ENCODE measurements at regions not wholly inside any gene's neighbourhood (a gene's known extent, or its start where the extent isn't known, plus 50 kb on each side); places are given as distances from the start of the nearest gene placed in this dataset.

DNA sequence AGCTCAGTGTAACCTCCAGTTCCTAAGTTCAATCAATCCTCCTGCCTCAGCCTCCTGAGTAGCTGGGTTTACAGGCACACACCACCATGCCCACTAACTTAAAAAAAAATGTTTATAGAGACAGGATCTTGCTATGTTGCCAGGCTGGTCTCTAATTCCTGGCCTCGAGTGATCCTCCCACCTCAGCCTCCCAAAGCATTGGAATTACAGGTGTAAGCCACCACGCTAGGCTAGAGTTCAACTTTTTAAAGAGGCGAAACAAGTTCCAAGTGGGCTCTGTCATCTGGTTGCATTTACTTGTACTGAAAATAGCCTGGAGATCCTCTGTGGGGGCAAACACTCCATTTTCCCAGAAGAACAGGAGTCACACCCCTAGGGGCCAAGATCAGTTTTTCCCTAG, 100.7 kb upstream of the RIPOR2 start:
- Histone ChIP-seq H3K9me3 (replicated peaks; ENCODE audit: control insufficient read depth, low read depth, low read length) (peaks cover 3% of the 10 kb centered on the region), H3K4me1 (ENCODE audit: control insufficient read depth, insufficient read depth, low read length) (peaks cover 5% of the 10 kb centered on the region), H3K27me3 (ENCODE audit: control insufficient read depth, insufficient read depth, low read length) (no peaks in the 10 kb centered on the region), H3K4me3 (ENCODE audit: low read length) (no peak overlapping the region), H3K27ac (ENCODE audit: low read length) (no peak overlapping the region), H3K36me3 (ENCODE audit: control insufficient read depth, insufficient read depth, low read length) (no peaks in the 10 kb centered on the region)
- DNase-seq = no peak
- 100% methylated on average over 2 of the region's 3 CpGs for WGBS (ENCODE audit: insufficient coverage)

DNA sequence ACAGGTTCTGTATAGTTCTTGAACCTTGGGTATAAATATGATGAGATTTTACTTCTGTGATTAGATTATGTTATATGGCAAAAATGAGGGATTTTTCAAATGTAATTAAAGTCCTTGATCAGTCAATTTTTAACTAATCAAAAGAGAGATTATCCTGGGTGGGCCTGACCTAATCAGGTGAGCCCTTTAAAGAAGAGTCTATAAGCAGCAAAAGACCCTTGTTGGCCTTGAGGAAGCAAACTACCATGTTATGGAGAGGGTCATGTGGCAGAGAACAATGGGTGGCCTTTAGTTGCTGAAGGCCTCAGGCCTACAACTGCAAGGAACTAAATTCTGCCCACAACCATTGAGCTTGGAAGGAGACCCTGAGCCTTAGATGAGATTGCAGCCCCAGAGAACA, 102.5 kb upstream of the RIPOR2 start:
- DNase-seq = no peak
- Histone ChIP-seq H3K36me3 (ENCODE audit: control insufficient read depth, insufficient read depth, low read length) (no peaks in the 10 kb centered on the region), H3K4me1 (ENCODE audit: control insufficient read depth, insufficient read depth, low read length) (peaks cover 5% of the 10 kb centered on the region), H3K27me3 (ENCODE audit: control insufficient read depth, insufficient read depth, low read length) (no peaks in the 10 kb centered on the region), H3K4me3 (ENCODE audit: low read length) (no peak overlapping the region), H3K9me3 (replicated peaks; ENCODE audit: control insufficient read depth, low read depth, low read length) (peaks cover 3% of the 10 kb centered on the region), H3K27ac (ENCODE audit: low read length) (no peak overlapping the region)

DNA sequence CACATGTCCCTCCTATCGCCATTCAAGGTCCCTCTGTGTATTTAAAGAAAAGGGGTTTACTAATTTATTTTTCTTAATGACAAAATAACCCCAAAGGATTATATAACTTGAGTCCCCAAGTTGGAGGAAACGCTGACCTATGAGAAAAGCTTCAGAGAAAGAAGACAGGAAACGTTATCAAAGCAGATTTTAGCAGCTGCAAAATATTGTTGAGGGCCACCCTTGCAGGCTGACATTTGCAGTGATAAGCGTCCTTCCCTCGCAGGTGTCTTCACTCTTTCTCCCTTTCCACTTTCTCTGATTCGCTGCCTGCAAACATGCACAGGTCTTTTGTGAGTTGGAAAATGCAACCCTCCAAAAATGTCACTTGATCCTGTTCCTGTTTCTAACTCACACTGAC, 103.2 kb upstream of the RIPOR2 start:
- Histone ChIP-seq H3K36me3 (ENCODE audit: control insufficient read depth, insufficient read depth, low read length) (no peaks in the 10 kb centered on the region), H3K4me1 (ENCODE audit: control insufficient read depth, insufficient read depth, low read length) (peaks cover 5% of the 10 kb centered on the region), H3K9me3 (replicated peaks; ENCODE audit: control insufficient read depth, low read depth, low read length) (peaks cover 3% of the 10 kb centered on the region), H3K27ac (ENCODE audit: low read length) (no peak overlapping the region), H3K27me3 (ENCODE audit: control insufficient read depth, insufficient read depth, low read length) (no peaks in the 10 kb centered on the region), H3K4me3 (ENCODE audit: low read length) (no peak overlapping the region)
- 48% methylated on average over 4 of the region's 6 CpGs for WGBS (ENCODE audit: insufficient coverage)
- no peak for DNase-seq

DNA sequence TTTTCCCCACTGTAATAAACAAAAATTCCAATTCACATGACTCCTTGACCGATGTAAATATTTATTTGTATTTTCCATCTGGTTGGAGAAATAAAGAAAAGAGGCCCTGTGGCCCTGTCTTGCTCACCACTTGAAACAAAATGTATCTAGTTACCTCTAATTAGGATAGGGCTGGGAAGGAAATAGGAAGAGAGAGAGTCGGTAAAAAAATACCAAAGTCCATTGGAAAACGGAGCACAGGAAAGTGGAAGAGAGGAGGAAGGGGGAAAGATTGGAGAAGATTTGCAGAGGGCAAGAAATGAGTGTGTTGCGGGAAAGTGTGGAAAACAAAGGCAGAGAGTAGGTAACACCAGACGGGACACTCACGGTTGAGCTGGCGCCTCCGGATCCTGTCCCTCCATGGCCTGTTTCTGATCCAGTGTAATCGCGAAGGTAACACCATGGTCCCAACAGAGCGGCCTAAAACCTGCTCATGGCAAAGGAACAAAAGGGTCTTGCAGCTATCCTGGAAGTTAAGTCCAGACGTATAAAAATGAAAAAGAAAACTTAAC, 105.8 kb upstream of the RIPOR2 start:
- WGBS (ENCODE audit: insufficient coverage) = 75% methylated on average over 9 of the region's 12 CpGs
- peaks cover 3% of the 10 kb centered on the region for H3K9me3 ChIP-seq (replicated peaks; ENCODE audit: control insufficient read depth, low read depth, low read length)
- H3K36me3 ChIP-seq (ENCODE audit: control insufficient read depth, insufficient read depth, low read length) = no peaks in the 10 kb centered on the region
- no peaks in the 10 kb centered on the region for H3K27me3 ChIP-seq (ENCODE audit: control insufficient read depth, insufficient read depth, low read length)
- no peaks in the 10 kb centered on the region for H3K4me1 ChIP-seq (ENCODE audit: control insufficient read depth, insufficient read depth, low read length)
- H3K27ac ChIP-seq (ENCODE audit: low read length) = no peak overlapping the region
- DNase-seq = no peak
- no peak overlapping the region for H3K4me3 ChIP-seq (ENCODE audit: low read length)

DNA sequence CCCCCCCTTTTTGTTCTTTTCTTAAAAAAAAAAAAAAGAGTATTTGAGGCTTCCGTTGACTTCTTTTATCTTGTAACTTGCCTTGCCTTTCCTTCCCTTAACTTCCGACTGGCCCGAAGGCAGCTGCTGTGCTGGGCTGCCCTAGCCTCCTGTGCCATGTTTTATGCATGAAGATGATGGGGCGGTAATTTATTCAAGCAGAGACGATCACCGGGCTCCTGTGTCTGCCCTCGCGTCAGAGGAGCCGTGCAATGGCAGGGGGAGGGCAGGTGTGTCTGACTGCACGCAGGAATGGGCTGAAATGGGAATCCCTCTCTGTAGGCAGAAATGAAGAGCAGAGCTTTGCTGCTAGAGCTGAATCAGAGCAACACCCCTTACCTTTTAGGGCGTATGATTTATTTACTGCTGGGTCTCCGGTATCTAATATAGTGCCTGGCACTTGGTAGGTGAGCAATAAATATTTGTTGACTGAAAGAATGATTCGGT, 106.3 kb upstream of the RIPOR2 start:
- Histone ChIP-seq H3K27me3 (ENCODE audit: control insufficient read depth, insufficient read depth, low read length) (no peaks in the 10 kb centered on the region), H3K27ac (ENCODE audit: low read length) (no peak overlapping the region), H3K36me3 (ENCODE audit: control insufficient read depth, insufficient read depth, low read length) (no peaks in the 10 kb centered on the region), H3K9me3 (replicated peaks; ENCODE audit: control insufficient read depth, low read depth, low read length) (peaks cover 3% of the 10 kb centered on the region), H3K4me1 (ENCODE audit: control insufficient read depth, insufficient read depth, low read length) (no peaks in the 10 kb centered on the region), H3K4me3 (ENCODE audit: low read length) (no peak overlapping the region)
- 66% methylated on average over 4 of the region's 13 CpGs for WGBS (ENCODE audit: insufficient coverage)
- DNase-seq = no peak

DNA sequence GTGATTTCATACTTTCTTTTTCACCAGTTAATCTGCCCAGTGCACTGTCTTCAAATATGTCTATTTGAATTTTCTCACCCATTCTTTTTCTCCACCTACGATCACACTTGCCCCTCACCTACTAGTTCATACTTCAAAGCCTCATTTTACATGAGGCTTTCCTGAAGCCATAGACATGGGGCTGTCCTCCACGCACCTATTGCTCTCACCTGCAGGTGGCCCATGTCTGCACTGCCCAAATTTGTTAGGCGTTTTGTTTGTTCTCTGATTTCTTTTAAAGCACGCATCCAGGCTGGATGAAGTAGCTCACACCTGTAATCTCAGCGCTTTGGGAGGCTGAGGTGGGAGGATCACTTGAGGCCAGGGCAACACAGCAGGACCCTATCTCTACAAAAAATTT, 106.8 kb upstream of the RIPOR2 start:
- no peak for DNase-seq
- Histone ChIP-seq H3K36me3 (ENCODE audit: control insufficient read depth, insufficient read depth, low read length) (no peaks in the 10 kb centered on the region), H3K4me3 (ENCODE audit: low read length) (no peak overlapping the region), H3K27me3 (ENCODE audit: control insufficient read depth, insufficient read depth, low read length) (no peaks in the 10 kb centered on the region), H3K27ac (ENCODE audit: low read length) (no peak overlapping the region), H3K9me3 (replicated peaks; ENCODE audit: control insufficient read depth, low read depth, low read length) (peaks cover 3% of the 10 kb centered on the region), H3K4me1 (ENCODE audit: control insufficient read depth, insufficient read depth, low read length) (no peaks in the 10 kb centered on the region)
- 86% methylated on average over 2 of the region's 5 CpGs for WGBS (ENCODE audit: insufficient coverage)

DNA sequence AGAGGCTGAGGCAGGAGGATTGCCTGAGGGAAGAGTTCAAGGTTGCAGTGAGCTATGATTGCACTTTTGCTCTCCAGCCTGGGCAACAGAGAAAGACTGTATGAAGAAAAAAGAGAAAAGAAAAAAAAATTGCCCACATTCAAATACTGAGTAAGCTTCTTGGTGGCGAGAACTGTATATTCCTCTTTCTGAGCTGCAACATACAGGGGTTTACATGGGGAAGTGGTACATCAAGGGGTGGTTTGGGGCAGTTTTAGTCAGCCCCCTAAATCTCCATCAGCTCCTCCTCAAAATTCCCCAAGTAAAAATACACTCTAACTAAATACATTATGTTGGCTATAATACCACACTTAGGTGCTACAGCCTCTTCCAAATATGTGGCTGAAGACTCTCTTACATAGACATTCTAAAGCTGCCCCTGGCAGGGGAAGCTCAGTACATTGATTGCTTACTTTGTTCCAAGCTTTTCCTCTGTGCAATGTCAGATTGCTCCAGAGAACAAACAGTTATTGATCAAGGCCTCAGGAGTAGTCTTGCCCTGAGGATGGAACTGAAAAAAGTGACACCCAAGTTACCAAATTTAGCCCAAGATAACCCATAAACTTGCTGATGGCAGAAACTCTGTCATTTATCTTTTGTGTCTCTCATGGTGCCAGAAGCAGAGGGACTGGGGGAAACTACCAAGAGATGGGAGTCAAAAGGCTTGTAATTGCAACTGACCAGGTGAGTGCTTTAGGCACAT, 107.4 kb upstream of the RIPOR2 start:
- no peak for DNase-seq
- Histone ChIP-seq H3K27ac (ENCODE audit: low read length) (no peak overlapping the region), H3K27me3 (ENCODE audit: control insufficient read depth, insufficient read depth, low read length) (no peaks in the 10 kb centered on the region), H3K9me3 (replicated peaks; ENCODE audit: control insufficient read depth, low read depth, low read length) (peaks cover 3% of the 10 kb centered on the region), H3K4me3 (ENCODE audit: low read length) (no peak overlapping the region), H3K36me3 (ENCODE audit: control insufficient read depth, insufficient read depth, low read length) (no peaks in the 10 kb centered on the region), H3K4me1 (ENCODE audit: control insufficient read depth, insufficient read depth, low read length) (no peaks in the 10 kb centered on the region)
- WGBS (ENCODE audit: insufficient coverage) = no CpG with 5 or more reads among the region's 1 CpG

DNA sequence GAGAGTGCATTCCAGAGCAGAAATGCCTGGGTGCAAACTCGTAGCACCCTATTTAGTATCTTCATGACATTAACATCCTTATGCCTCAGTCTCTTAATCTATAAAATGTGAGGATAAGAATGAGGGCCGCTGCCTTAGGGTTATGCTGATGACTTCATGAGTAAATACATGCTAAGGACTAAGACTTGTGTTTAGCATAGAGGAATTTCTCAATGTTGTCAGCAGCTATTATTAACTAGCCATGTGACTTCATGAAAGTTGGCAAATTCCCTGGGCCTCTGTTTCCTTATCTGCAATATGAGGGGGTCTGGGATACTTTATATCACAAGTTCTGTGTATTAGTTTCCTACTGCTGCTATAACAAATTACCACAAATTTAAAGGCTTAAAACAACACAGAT, 108.1 kb upstream of the RIPOR2 start:
- no CpG with 5 or more reads among the region's 2 CpGs for WGBS (ENCODE audit: insufficient coverage)
- H3K4me3 ChIP-seq (ENCODE audit: low read length) = no peak overlapping the region
- no peak for DNase-seq

DNA sequence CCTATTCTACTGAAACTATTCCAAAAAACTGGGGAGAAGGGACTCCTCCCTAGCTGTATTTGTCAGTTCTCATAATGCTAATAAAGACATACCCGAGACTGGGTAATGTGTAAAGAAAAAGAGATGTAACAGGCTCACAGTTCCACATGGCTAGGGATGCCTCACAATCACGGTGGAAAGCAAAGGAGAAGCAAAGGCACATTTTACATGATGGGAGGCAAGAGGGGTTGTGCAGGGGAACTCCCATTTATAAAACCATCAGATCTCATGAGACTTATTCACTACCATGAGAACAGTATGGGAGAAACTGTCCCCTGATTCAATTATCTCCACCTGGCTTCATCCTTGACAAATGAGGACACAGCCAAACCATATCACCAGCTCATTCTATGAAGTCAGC, 111.2 kb upstream of the RIPOR2 start:
- no peaks in the 10 kb centered on the region for H3K4me1 ChIP-seq (ENCODE audit: control insufficient read depth, insufficient read depth, low read length)
- no peak overlapping the region for H3K27ac ChIP-seq (ENCODE audit: low read length)
- DNase-seq = no peak
- 100% methylated on average over 1 of the region's 2 CpGs for WGBS (ENCODE audit: insufficient coverage)
- H3K36me3 ChIP-seq (ENCODE audit: control insufficient read depth, insufficient read depth, low read length) = no peaks in the 10 kb centered on the region
- H3K9me3 ChIP-seq (replicated peaks; ENCODE audit: control insufficient read depth, low read depth, low read length) = no peaks in the 10 kb centered on the region
- no peaks in the 10 kb centered on the region for H3K27me3 ChIP-seq (ENCODE audit: control insufficient read depth, insufficient read depth, low read length)
- no peak overlapping the region for H3K4me3 ChIP-seq (ENCODE audit: low read length)

More for the DNA sequence above, 108.1 kb upstream of the RIPOR2 start:
- no peaks in the 10 kb centered on the region for H3K9me3 ChIP-seq (replicated peaks; ENCODE audit: control insufficient read depth, low read depth, low read length)
- H3K27ac ChIP-seq (ENCODE audit: low read length) = no peak overlapping the region
- H3K4me1 ChIP-seq (ENCODE audit: control insufficient read depth, insufficient read depth, low read length) = no peaks in the 10 kb centered on the region
- no peaks in the 10 kb centered on the region for H3K36me3 ChIP-seq (ENCODE audit: control insufficient read depth, insufficient read depth, low read length)
- H3K27me3 ChIP-seq (ENCODE audit: control insufficient read depth, insufficient read depth, low read length) = no peaks in the 10 kb centered on the region

DNA sequence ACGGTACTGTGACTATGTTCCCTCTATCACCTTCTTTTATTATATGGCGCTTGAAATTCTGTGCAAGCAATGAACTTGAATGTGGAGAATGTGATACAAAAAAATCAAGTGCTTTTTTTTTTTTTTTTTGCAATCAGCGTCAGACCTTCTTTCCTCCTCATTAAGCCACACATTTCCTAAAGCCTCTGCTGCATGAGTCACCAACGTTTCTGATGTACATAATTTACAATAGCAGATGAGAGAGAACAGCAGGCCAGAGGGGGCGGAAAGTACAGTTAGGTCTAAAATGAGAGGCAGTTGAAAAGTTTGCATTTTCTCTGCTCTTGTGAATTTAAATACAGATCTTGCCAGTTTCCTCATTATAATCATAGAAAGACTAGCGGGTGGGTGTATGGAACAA, 114.6 kb upstream of the RIPOR2 start:
- Histone ChIP-seq H3K27ac (ENCODE audit: low read length) (no peak overlapping the region), H3K4me3 (ENCODE audit: low read length) (no peak overlapping the region), H3K9me3 (replicated peaks; ENCODE audit: control insufficient read depth, low read depth, low read length) (no peaks in the 10 kb centered on the region), H3K4me1 (ENCODE audit: control insufficient read depth, insufficient read depth, low read length) (peaks cover 2% of the 10 kb centered on the region), H3K36me3 (ENCODE audit: control insufficient read depth, insufficient read depth, low read length) (no peaks in the 10 kb centered on the region), H3K27me3 (ENCODE audit: control insufficient read depth, insufficient read depth, low read length) (no peaks in the 10 kb centered on the region)
- no CpG with 5 or more reads among the region's 6 CpGs for WGBS (ENCODE audit: insufficient coverage)
- no peak for DNase-seq
